ENCODE measurements at regions not wholly inside any gene's neighbourhood (a gene's known extent, or its start where the extent isn't known, plus 50 kb on each side); places are given as distances from the start of the nearest gene placed in this dataset.

- DNase-seq = no peak
These were observed 736.2 kb downstream of the PTPRU start for GRCh38 chr1:29972421-29973053.

GRCh38 chr1:29971703-29972102, 735.4 kb downstream of the PTPRU start:
- no peak for DNase-seq

GRCh38 chr1:29970747-29971325, 734.5 kb downstream of the PTPRU start:
- no peak for DNase-seq

GRCh38 chr1:29969576-29969975, 733.3 kb downstream of the PTPRU start:
- DNase-seq = no peak

- DNase-seq = no peak
These were observed 730.9 kb downstream of the PTPRU start for GRCh38 chr1:29967261-29967660.

- no peak for DNase-seq
These were observed 730.3 kb downstream of the PTPRU start for GRCh38 chr1:29966526-29967045.

- DNase-seq = no peak
These were observed 728.6 kb downstream of the PTPRU start for GRCh38 chr1:29964718-29965533.

GRCh38 chr1:29963946-29964345, 727.6 kb downstream of the PTPRU start:
- DNase-seq = no peak

GRCh38 chr1:29962831-29963247, 726.5 kb downstream of the PTPRU start:
- no peak for DNase-seq

GRCh38 chr1:29962336-29962735, 726.0 kb downstream of the PTPRU start:
- DNase-seq = no peak

GRCh38 chr1:29961293-29962059, 725.2 kb downstream of the PTPRU start:
- no peak for DNase-seq

GRCh38 chr1:29960876-29961275, 724.6 kb downstream of the PTPRU start:
- DNase-seq = no peak

- no peak for DNase-seq
These were observed 723.9 kb downstream of the PTPRU start for GRCh38 chr1:29960156-29960755.

- no peak for DNase-seq
These were observed 723.0 kb downstream of the PTPRU start for GRCh38 chr1:29959356-29959755.

- no peak for DNase-seq
These were observed 721.9 kb downstream of the PTPRU start for GRCh38 chr1:29958271-29958670.

GRCh38 chr1:29956349-29957030, 720.2 kb downstream of the PTPRU start:
- DNase-seq = no peak

GRCh38 chr1:29954591-29954990, 718.3 kb downstream of the PTPRU start:
- no peak for DNase-seq

GRCh38 chr1:29953961-29954360, 717.6 kb downstream of the PTPRU start:
- DNase-seq = no peak

- DNase-seq = no peak
These were observed 713.4 kb downstream of the PTPRU start for GRCh38 chr1:29949676-29950075.

GRCh38 chr1:29948581-29948980, 712.3 kb downstream of the PTPRU start:
- no peak for DNase-seq

- no peak for DNase-seq
These were observed 709.7 kb downstream of the PTPRU start for GRCh38 chr1:29946057-29946456.

Measured in right lung (tissue), 2 donors.